ENCODE measurements at regions not wholly inside any gene's neighbourhood (a gene's known extent, or its start where the extent isn't known, plus 50 kb on each side); places are given as distances from the start of the nearest gene placed in this dataset.

DNA sequence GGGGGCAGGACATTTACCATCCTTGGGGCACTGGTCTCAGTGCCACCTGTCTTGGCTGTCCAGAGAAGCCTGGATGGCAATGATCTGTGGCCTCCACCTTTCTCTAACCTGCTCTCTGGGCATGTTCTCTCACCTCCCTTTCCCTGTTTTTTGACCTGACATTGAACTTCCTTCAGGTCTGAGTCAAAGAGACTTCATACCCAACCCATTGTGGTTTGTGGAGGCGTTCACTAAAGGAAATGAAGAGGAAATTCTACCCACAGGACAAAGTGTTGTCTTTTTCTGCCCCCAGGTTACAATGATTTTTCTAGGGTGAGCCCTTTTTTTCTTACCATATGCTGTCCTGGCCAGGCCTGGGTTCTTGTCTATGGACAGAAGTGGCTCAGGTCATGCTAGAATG is 76.6 kb downstream of the CYP26A1 start:
- TF ChIP-seq POLR2A (IDR thresholded peaks at IDR 0.05) = no peak
- TF ChIP-seq, protein P1, sequence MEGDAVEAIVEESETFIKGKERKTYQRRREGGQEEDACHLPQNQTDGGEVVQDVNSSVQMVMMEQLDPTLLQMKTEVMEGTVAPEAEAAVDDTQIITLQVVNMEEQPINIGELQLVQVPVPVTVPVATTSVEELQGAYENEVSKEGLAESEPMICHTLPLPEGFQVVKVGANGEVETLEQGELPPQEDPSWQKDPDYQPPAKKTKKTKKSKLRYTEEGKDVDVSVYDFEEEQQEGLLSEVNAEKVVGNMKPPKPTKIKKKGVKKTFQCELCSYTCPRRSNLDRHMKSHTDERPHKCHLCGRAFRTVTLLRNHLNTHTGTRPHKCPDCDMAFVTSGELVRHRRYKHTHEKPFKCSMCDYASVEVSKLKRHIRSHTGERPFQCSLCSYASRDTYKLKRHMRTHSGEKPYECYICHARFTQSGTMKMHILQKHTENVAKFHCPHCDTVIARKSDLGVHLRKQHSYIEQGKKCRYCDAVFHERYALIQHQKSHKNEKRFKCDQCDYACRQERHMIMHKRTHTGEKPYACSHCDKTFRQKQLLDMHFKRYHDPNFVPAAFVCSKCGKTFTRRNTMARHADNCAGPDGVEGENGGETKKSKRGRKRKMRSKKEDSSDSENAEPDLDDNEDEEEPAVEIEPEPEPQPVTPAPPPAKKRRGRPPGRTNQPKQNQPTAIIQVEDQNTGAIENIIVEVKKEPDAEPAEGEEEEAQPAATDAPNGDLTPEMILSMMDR (IDR thresholded peaks at IDR 0.05) = no peak
- ATAC-seq (no peak), DNase-seq (no peak)
- Histone ChIP-seq H3K9me3 (no peaks in the 10 kb centered on the region), H3K4me1 (no peaks in the 10 kb centered on the region), H3K4me3 (no peak overlapping the region), H3K27me3 (no peaks in the 10 kb centered on the region), H3K27ac (no peak overlapping the region), H3K36me3 (no peaks in the 10 kb centered on the region)
- intact Hi-C loops (cut with DNase I) = no loop called here
- WGBS (ENCODE audit: insufficient coverage, low coverage, low lambda C conversion rate, missing lambda C conversion rate) = 47% methylated on average over 1 of the region's 1 CpG

DNA sequence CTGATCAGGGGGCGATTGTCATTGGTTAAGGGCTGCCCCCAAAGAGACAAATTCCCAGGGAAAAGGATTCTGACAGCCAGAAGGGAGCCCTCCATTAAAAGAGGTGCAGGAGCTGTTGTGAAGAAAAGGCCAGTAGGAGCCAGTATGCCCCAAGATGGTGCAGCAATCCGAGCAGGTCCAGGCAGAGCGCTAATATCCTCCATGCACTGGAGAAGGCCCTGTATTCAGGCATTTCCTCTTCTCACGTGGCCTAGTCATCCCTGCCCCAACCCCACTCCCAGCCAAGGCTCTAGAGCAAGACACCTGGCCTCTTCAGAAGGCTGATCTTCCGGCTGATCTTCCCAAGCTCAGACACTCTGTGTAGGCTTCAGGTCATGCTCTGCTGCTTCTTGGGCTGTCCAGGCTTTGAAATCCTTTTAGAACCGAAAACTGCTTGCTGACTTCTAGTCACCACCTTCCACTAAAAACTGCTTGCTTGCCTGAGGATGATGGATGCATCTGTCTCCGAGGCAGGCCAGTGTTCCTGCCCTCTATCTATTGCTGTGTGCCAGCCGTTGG is 77.4 kb downstream of the CYP26A1 start:
- no peak for DNase-seq
- Histone ChIP-seq H3K27ac (no peak overlapping the region), H3K36me3 (no peaks in the 10 kb centered on the region), H3K4me3 (no peak overlapping the region), H3K9me3 (peaks cover 0 to 5% (median 0%) of the 10 kb centered on the region in 4 donors), H3K4me1 (no peaks in the 10 kb centered on the region), H3K27me3 (no peaks in the 10 kb centered on the region)
- TF ChIP-seq, protein P1 (IDR thresholded peaks at IDR 0.05) = no peak
- TF ChIP-seq POLR2A (IDR thresholded peaks at IDR 0.05) = no peak
- 76% methylated on average over 3 of the region's 8 CpGs for WGBS (ENCODE audit: insufficient coverage, low coverage, low lambda C conversion rate, missing lambda C conversion rate)
- intact Hi-C loops (cut with DNase I) = no loop called here
- ATAC-seq = no peak

DNA sequence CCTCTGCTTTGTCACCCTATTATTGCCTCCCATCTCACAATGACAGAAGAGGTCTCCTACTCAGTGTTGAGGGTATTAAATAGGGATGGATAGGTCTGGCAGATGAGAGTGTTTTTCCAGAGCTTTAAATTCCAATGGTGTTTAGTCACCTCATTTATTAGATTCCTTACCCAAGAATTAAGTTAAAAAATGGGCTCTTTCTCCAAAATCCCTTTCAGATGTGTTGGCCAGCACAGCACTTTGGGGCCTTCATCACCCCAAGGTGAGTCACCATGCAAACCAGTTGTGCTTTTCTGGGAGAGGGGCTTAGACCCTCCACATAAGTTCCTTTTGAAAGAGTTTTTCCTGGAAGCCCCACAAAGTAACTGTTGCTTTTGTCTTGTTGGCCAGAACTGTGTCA is 78.4 kb downstream of the CYP26A1 start:
- intact Hi-C loops (cut with DNase I) = no loop called here
- H3K9me3 ChIP-seq = peaks cover 0 to 5% (median 0%) of the 10 kb centered on the region in 4 donors
- ATAC-seq = no peak
- no peak overlapping the region for H3K4me3 ChIP-seq
- DNase-seq = no peak
- H3K36me3 ChIP-seq = no peaks in the 10 kb centered on the region
- H3K4me1 ChIP-seq = no peaks in the 10 kb centered on the region
- H3K27me3 ChIP-seq = no peaks in the 10 kb centered on the region
- TF ChIP-seq, protein P1 (IDR thresholded peaks at IDR 0.05) = no peak
- no peak for TF ChIP-seq POLR2A (IDR thresholded peaks at IDR 0.05)
- no peak overlapping the region for H3K27ac ChIP-seq

DNA sequence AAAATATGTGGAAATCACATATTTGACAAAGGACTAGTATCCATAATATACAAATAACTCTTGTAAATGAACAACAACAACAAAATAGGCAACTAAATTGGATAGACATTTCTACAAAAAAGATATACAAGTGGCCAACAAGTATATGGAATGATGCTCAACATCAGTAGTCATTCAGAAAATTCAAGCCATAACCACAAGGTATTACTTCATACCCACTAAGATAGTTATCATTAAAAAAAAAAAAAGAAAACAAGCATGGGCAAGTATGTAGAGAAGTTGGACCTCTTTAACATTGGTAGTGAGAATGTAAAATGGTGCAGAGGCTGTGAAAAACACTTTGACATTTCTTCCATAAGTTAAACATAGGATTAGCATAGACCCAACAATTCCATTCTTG is 80.8 kb downstream of the CYP26A1 start:
- ATAC-seq = no peak
- H3K27ac ChIP-seq = no peak overlapping the region
- DNase-seq = no peak
- no peaks in the 10 kb centered on the region for H3K36me3 ChIP-seq
- no peaks in the 10 kb centered on the region for H3K4me1 ChIP-seq
- intact Hi-C loops (cut with DNase I) = no loop called here
- no peaks in the 10 kb centered on the region for H3K27me3 ChIP-seq
- no peak overlapping the region for H3K4me3 ChIP-seq
- H3K9me3 ChIP-seq = peaks cover 0 to 5% (median 0%) of the 10 kb centered on the region in 4 donors
- TF ChIP-seq, protein P1 (IDR thresholded peaks at IDR 0.05) = no peak
- TF ChIP-seq POLR2A (IDR thresholded peaks at IDR 0.05) = no peak

DNA sequence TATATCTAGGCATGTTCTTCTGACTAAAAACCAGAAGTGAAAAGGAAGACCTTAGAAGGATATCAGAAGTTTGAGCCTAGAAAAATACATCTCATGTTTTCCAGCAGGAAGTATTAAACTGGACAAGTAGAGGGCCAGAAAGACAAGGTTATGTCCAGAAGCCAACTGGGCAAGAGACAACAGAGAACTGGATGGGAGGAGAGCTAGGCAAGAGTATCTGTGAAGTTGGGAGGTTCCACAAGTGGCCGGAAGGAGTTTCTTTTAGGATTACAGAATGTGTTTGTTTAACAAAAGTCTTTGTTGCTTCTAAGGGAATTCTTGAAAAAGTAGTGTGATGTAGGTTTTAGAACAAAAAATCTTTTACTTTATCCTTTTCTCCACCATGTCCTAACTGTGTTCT is 86.4 kb downstream of the CYP26A1 start:
- intact Hi-C loops (cut with DNase I) = no loop called here
- no peaks in the 10 kb centered on the region for H3K4me1 ChIP-seq
- H3K9me3 ChIP-seq = peaks cover 0 to 5% (median 0%) of the 10 kb centered on the region in 4 donors
- no peak overlapping the region for H3K4me3 ChIP-seq
- no peaks in the 10 kb centered on the region for H3K36me3 ChIP-seq
- WGBS (ENCODE audit: insufficient coverage, low coverage, low lambda C conversion rate, missing lambda C conversion rate) = 67% methylated on average over 1 of the region's 1 CpG
- no peaks in the 10 kb centered on the region for H3K27me3 ChIP-seq
- DNase-seq (no peak), ATAC-seq (no peak)
- no peak overlapping the region for H3K27ac ChIP-seq
- TF ChIP-seq POLR2A (IDR thresholded peaks at IDR 0.05) = no peak
- TF ChIP-seq, protein P1 (IDR thresholded peaks at IDR 0.05) = no peak
